T-helper 1 cell treated with Interleukin-12 subunit alpha and Interleukin-12 subunit beta and Interleukin-4 antibody, amounts not matched to agents 30 μg/mL and 1 μg/mL, for 36 hours (primary cell): ENCODE measurements at regions not wholly inside any gene's neighbourhood (a gene's known extent, or its start where the extent isn't known, plus 50 kb on each side); places are given as distances from the start of the nearest gene placed in this dataset.
"Not testable (repeated sequence)": the region's sequence is repeated elsewhere in the genome, so short reads cannot be mapped to it uniquely, and the experiment has no call there.

Experiments used
- H3K27ac Mint-ChIP-seq: one replicate; pipeline ENCODE4 v1.8.0; 2021; ENCODE audit warnings: mild to moderate bottlenecking, mixed read lengths
- H3K27me3 Mint-ChIP-seq: one replicate; pipeline ENCODE4 v1.8.0; 2021; ENCODE audit warnings: low read depth, mixed read lengths
- H3K36me3 Mint-ChIP-seq: one replicate; pipeline ENCODE4 v1.8.0; 2021; ENCODE audit warnings: low read depth, mixed read lengths
- H3K4me1 Mint-ChIP-seq: one replicate; pipeline ENCODE4 v1.8.0; 2021; ENCODE audit warnings: low read depth, mixed read lengths
- H3K4me3 Mint-ChIP-seq: one replicate; pipeline ENCODE4 v1.8.0; 2021; ENCODE audit warnings: mild to moderate bottlenecking, moderate library complexity, mixed read lengths
- H3K9me3 Mint-ChIP-seq: one replicate; pipeline ENCODE4 v1.8.0; 2021; ENCODE audit warnings: mixed read lengths

- H3K4me3 Mint-ChIP-seq: no peak overlapping the region
- no peaks in the 10 kb centered on the region for H3K36me3 Mint-ChIP-seq
- no peak overlapping the region for H3K27ac Mint-ChIP-seq
- no peaks in the 10 kb centered on the region for H3K4me1 Mint-ChIP-seq
- H3K9me3 Mint-ChIP-seq: no peaks in the 10 kb centered on the region
- H3K27me3 Mint-ChIP-seq: no peaks in the 10 kb centered on the region
These were observed 148.7 kb upstream of the SLC1A3 start for GRCh38 chr5:36457511-36458270.

DNA sequence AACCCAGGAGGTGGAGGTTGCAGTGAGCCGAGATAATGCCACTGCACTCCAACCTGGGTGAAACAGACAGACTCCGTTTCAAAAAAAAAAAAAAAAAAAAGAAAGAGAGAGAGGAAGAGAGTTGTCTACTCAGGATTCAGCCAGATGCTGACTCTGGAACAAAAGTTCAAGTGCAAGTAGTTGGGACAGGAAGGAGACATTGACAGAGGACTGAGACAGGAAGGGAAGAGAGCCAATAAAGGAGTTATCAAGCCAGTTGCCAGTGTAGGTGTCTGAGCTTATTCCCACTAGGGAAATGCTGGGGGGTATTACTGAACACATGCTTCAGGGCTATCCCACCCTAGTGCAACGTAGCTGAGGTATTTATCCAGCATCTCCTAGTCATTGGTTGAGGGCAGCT lies 147.7 kb upstream of the SLC1A3 start:
- peaks cover 3% of the 10 kb centered on the region for H3K27me3 Mint-ChIP-seq
- H3K4me1 Mint-ChIP-seq: no peaks in the 10 kb centered on the region
- no peaks in the 10 kb centered on the region for H3K36me3 Mint-ChIP-seq
- H3K9me3 Mint-ChIP-seq: no peaks in the 10 kb centered on the region
- no peak overlapping the region for H3K4me3 Mint-ChIP-seq
- no peak overlapping the region for H3K27ac Mint-ChIP-seq

DNA sequence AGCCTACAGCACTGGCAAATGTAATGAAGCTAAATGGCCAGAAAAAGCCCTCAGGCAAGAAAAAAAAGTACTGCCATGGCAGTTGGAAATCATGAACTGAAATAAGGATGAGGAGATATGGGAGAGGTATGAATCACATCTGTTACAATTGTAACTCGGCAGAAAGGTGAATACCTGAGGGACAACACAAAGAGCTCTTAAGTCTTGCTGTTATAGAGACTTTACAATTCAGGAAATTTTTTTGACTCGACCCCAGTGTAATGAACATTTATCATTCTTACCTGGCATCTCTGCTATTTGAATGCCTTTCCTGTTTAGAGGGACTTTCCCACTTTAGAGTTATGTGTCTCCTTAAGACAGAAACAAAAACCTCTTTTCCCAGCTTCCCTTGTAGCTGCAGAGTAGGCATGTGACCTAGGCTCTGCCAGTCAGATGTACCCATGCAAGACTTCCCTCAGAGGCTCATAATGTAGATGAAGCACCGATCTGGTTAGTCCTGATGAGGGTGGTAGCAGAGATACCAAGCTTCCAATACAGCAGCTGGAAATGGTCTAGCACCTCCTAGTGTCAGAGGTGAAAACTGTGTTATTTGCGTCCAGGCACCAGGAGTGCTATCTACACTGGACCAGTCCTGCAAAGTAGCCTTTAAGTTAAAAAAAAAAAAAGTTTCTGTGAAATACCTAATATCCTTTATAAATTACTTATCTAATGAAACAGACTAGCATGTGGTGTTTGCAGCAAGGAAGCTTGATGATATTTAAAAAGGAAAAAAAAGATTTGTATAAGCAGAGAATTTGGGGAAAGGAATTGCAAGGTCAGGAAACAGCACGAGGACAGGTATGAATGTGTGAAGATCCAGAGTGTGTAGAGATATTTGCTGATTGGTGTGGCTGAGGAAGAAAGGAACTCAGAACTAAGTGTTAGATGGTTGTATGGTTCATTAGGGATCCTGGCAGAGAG lies 146.9 kb upstream of the SLC1A3 start:
- Mint-ChIP-seq H3K36me3 (no peaks in the 10 kb centered on the region), H3K4me3 (no peak overlapping the region), H3K4me1 (no peaks in the 10 kb centered on the region), H3K27me3 (peaks cover 3% of the 10 kb centered on the region), H3K27ac (no peak overlapping the region), H3K9me3 (no peaks in the 10 kb centered on the region)

GRCh38 chr5:36462295-36463021 lies 143.9 kb upstream of the SLC1A3 start:
- Mint-ChIP-seq H3K9me3 (no peaks in the 10 kb centered on the region), H3K27me3 (peaks cover 3% of the 10 kb centered on the region), H3K36me3 (no peaks in the 10 kb centered on the region), H3K27ac (no peak overlapping the region), H3K4me3 (no peak overlapping the region), H3K4me1 (no peaks in the 10 kb centered on the region)

GRCh38 chr5:36475942-36476341 lies 130.5 kb upstream of the SLC1A3 start:
- H3K27ac Mint-ChIP-seq, H3K4me3 Mint-ChIP-seq, H3K9me3 Mint-ChIP-seq, H3K27me3 Mint-ChIP-seq, H3K4me1 Mint-ChIP-seq, H3K36me3 Mint-ChIP-seq: not testable (repeated sequence)

DNA sequence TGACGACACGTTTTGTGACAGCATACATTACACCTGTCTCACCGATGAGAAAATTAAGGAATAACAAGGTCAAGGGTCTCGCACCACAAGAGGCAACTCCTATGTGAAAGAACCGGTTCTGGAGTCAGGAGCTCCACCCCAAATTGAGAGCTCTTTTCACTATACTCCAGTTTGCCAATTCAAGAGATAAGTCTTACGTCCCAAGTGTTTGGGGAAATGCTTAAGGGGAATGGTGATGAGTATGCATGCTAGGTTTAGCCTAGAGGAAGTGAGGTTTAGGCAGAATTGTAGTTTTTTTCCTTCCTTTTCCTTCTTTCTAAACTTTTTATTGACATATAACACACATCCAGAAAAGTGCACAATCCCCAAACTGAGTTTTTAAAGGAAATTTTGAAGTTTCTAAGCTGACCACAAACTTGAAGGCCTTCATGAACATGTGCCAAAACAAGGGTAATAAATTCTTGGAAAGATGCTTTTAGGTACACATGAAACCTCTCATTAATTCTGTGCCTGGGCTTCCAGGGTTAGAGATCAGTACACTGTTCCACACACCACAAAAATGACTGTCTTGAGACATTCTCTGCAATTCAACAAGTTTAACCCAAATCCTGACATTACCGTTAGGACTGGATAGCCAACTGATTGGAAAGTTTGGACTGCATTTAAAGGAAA lies 127.6 kb upstream of the SLC1A3 start:
- Mint-ChIP-seq H3K27ac (no peak overlapping the region), H3K9me3 (peaks cover 10% of the 10 kb centered on the region), H3K27me3 (no peaks in the 10 kb centered on the region), H3K4me1 (no peaks in the 10 kb centered on the region), H3K4me3 (no peak overlapping the region), H3K36me3 (no peaks in the 10 kb centered on the region)

DNA sequence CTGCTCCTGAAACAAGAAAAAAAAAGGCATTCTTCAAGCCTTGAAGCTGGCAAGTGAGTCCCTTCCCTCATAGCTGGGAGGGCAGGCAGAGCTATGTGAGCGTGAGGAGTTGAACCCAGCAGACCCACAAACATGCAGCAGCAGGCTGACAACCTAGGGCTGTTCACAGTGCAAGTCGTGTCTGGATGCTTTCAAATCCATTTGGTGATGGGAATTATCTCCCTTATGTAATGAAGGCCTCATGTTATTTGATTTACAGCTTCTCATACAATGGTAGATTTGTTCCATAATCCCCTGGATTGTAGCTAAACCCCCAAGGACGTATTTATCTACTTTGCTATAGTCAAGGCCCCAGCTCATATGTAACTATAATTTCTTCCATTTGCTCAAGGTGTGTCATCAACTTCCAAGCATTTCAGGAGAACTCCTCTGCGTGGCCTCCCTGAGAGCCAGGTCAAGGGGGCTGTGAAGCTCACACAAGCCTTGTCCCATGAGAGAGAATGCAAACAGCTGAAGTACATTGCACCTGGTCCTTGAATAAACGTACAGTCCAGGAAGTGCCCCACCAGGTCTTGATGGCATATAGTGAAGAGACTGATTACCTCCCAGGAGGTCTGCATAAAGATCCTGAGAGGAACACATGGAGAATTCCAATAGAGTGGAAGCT lies 124.8 kb upstream of the SLC1A3 start:
- H3K9me3 Mint-ChIP-seq: no peaks in the 10 kb centered on the region
- no peaks in the 10 kb centered on the region for H3K4me1 Mint-ChIP-seq
- no peaks in the 10 kb centered on the region for H3K36me3 Mint-ChIP-seq
- no peak overlapping the region for H3K27ac Mint-ChIP-seq
- no peaks in the 10 kb centered on the region for H3K27me3 Mint-ChIP-seq
- H3K4me3 Mint-ChIP-seq: no peak overlapping the region

DNA sequence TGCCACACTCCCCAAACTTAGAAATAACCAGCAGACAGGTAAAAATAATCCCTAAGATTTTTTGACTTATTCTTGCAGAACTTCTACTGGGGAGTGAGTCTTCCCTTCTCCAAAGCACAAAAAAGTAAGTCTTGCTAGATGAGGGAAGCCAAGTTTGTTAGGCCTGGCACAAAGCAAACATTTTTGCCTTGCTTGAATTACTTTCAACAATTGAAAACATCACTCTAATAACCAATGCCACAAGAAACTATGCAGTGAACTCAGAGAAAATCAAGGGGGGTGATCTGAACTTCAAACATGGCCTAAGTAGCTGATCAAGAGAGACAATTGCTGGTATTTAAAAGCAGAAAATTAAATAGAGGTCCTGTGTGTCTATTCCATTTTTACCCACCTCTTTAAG lies 123.6 kb upstream of the SLC1A3 start:
- Mint-ChIP-seq H3K4me3 (no peak overlapping the region), H3K4me1 (no peaks in the 10 kb centered on the region), H3K27ac (no peak overlapping the region), H3K9me3 (no peaks in the 10 kb centered on the region), H3K36me3 (no peaks in the 10 kb centered on the region), H3K27me3 (no peaks in the 10 kb centered on the region)

GRCh38 chr5:36489505-36489904 lies 116.9 kb upstream of the SLC1A3 start:
- no peaks in the 10 kb centered on the region for H3K4me1 Mint-ChIP-seq
- no peak overlapping the region for H3K27ac Mint-ChIP-seq
- no peaks in the 10 kb centered on the region for H3K9me3 Mint-ChIP-seq
- H3K27me3 Mint-ChIP-seq: no peaks in the 10 kb centered on the region
- no peak overlapping the region for H3K4me3 Mint-ChIP-seq
- no peaks in the 10 kb centered on the region for H3K36me3 Mint-ChIP-seq

GRCh38 chr5:36491856-36492255 lies 114.5 kb upstream of the SLC1A3 start:
- Mint-ChIP-seq H3K4me3 (no peak overlapping the region), H3K9me3 (no peaks in the 10 kb centered on the region), H3K27ac (no peak overlapping the region)

GRCh38 chr5:36492984-36493654 lies 113.3 kb upstream of the SLC1A3 start:
- Mint-ChIP-seq H3K4me3 (no peak overlapping the region), H3K36me3 (no peaks in the 10 kb centered on the region), H3K9me3 (no peaks in the 10 kb centered on the region), H3K4me1 (no peaks in the 10 kb centered on the region), H3K27ac (no peak overlapping the region), H3K27me3 (no peaks in the 10 kb centered on the region)

More at GRCh38 chr5:36491856-36492255, 114.5 kb upstream of the SLC1A3 start:
- H3K36me3 Mint-ChIP-seq: no peaks in the 10 kb centered on the region
- H3K4me1 Mint-ChIP-seq: no peaks in the 10 kb centered on the region
- H3K27me3 Mint-ChIP-seq: no peaks in the 10 kb centered on the region

- H3K27me3 Mint-ChIP-seq: no peaks in the 10 kb centered on the region
- H3K4me3 Mint-ChIP-seq: no peak overlapping the region
- no peak overlapping the region for H3K27ac Mint-ChIP-seq
- H3K4me1 Mint-ChIP-seq: no peaks in the 10 kb centered on the region
- H3K9me3 Mint-ChIP-seq: no peaks in the 10 kb centered on the region
- no peaks in the 10 kb centered on the region for H3K36me3 Mint-ChIP-seq
These were observed 112.4 kb upstream of the SLC1A3 start for GRCh38 chr5:36494028-36494427.

DNA sequence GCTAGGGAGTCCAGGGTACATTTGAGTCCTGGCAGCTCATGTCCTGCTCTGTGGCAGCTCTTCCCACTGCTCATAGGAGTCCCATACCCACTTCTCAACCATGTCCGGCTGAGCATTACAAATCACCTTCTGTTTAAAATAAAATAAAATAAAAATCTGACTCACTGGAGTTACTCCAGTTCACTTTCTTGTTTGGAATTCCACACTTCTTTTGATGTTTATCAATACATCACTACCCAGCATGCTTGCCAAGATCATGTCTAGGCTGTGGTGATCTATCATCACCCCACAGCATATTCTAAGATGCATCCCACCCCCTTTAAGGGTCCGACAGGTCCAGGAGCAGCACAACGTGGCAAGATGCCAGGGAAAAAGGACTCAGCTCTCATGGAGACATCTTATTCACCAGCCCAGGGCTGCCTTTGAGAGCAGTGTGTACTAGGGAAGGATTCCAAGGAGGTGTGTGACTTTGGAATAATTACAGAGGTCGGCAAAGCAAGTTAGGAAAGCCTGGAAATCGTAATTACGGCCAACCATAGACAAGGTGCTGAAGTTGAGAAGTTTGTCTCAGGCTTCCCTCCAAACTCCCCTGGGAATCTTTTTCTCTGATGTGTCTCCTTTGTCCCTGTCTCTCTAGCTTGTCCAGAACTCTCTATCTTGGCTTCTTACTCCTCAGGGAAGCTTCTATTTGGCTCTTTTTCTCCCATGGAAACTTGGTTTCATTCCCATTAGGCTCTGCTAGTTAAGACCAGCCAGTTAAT lies 111.4 kb upstream of the SLC1A3 start:
- H3K27me3 Mint-ChIP-seq: no peaks in the 10 kb centered on the region
- no peaks in the 10 kb centered on the region for H3K4me1 Mint-ChIP-seq
- H3K9me3 Mint-ChIP-seq: no peaks in the 10 kb centered on the region
- H3K4me3 Mint-ChIP-seq: no peak overlapping the region
- no peak overlapping the region for H3K27ac Mint-ChIP-seq
- H3K36me3 Mint-ChIP-seq: no peaks in the 10 kb centered on the region
